SK-N-SH (cell line): ENCODE measurements at regions not wholly inside any gene's neighbourhood (a gene's known extent, or its start where the extent isn't known, plus 50 kb on each side); places are given as distances from the start of the nearest gene placed in this dataset.

Experiments used
- CTCF ChIA-PET: fragments of 300-600, 350-600 bp; formaldehyde crosslinking; extraction: SDS; loops from one replicate; lab custom pipeline; 2021; lab: Yijun Ruan, JAX
- POLR2A ChIA-PET: fragments of 350-600 bp; sonication (Branson Sonifier 250); formaldehyde crosslinking; extraction: SDS; loops from one replicate; lab custom pipeline; 2020; ENCODE audit warnings: antibody characterized with exemption, inconsistent platforms; lab: Yijun Ruan, JAX
- DNase-seq: peaks from one replicate; pipeline ENCODE4 v3.0.0; 2012
- H2AFZ ChIP-seq: fragments of 200-600 bp; sonication (generic); 2 replicates; pipeline ENCODE4 v1.8.1; 2016; ENCODE audit warnings: antibody characterized with exemption, mild to moderate bottlenecking, low read depth
- H3F3A ChIP-seq: fragments of 200-600 bp; sonication (generic); replicated peaks from 2 replicates; pipeline ENCODE3; 2016; ENCODE audit warnings: antibody characterized with exemption, mild to moderate bottlenecking; ENCODE audit not compliant: insufficient read depth
- H3K27ac ChIP-seq, 2 experiments: fragments of 200-500 bp in 1 of 2; fragments of 200-600 bp in 1 of 2; sonication (Bioruptor generic) in 1 of 2; sonication (generic), shearing (Covaris generic) in 1 of 2; 2 replicates each; pipeline versions ENCODE4 v1.5.1 to v1.6.1; 2014 to 2016; ENCODE audit warnings: low read depth in 2 of 2, inconsistent platforms in 1 of 2, low read length in 1 of 2, mild to moderate bottlenecking in 1 of 2, mixed read lengths in 1 of 2
- H3K27me3 ChIP-seq: fragments of 200-600 bp; sonication (generic), shearing (Covaris generic); 2 replicates; pipeline ENCODE4 v1.6.1; 2016; ENCODE audit warnings: mixed run types; ENCODE audit not compliant: insufficient read depth
- H3K36me3 ChIP-seq, 2 experiments: fragments of 200-500 bp in 1 of 2; fragments of 200-600 bp in 1 of 2; sonication (Bioruptor generic) in 1 of 2; sonication (generic) in 1 of 2; replicated peaks in 1 of 2; 2 replicates each; pipeline versions ENCODE3 to v1.5.1; 2014 to 2016; ENCODE audit warnings: low read length in 1 of 2, mild to moderate bottlenecking in 1 of 2; ENCODE audit not compliant: insufficient read depth in 2 of 2, control insufficient read depth in 1 of 2
- H3K4me1 ChIP-seq, 2 experiments: fragments of 200-500 bp in 1 of 2; fragments of 200-600 bp in 1 of 2; sonication (Bioruptor generic) in 1 of 2; sonication (generic), shearing (Covaris generic) in 1 of 2; 2 replicates each; pipeline versions ENCODE4 v1.5.1 to v1.6.1; 2014 to 2016; ENCODE audit warnings: low read depth in 1 of 2, low read length in 1 of 2, mixed run types in 1 of 2; ENCODE audit not compliant: insufficient read depth in 2 of 2, control insufficient read depth in 1 of 2
- H3K4me2 ChIP-seq: fragments of 200-600 bp; sonication (generic), shearing (Covaris generic); 2 replicates; pipeline ENCODE4 v1.6.1; 2017; ENCODE audit warnings: mixed run types
- H3K4me3 ChIP-seq, 2 experiments: fragments of 200-500 bp in 1 of 2; fragments of 200-600 bp in 1 of 2; sonication (Bioruptor generic) in 1 of 2; sonication (generic), shearing (Covaris generic) in 1 of 2; 2 replicates each; pipeline versions ENCODE4 v1.5.1 to v1.8.1; 2014 to 2016; ENCODE audit warnings: low read depth in 2 of 2, inconsistent platforms in 1 of 2, low read length in 1 of 2, mild to moderate bottlenecking in 1 of 2, mixed read lengths in 1 of 2, moderate library complexity in 1 of 2
- H3K79me2 ChIP-seq: fragments of 200-600 bp; sonication (generic); 2 replicates; pipeline ENCODE4 v1.8.1; 2017; ENCODE audit warnings: mild to moderate bottlenecking; ENCODE audit not compliant: insufficient read depth
- H3K9ac ChIP-seq: fragments of 200-600 bp; sonication (generic); 2 replicates; pipeline ENCODE4 v1.6.1; 2017; ENCODE audit warnings: mixed run types
- H3K9me2 ChIP-seq: fragments of 200-600 bp; sonication (generic); 2 replicates; pipeline ENCODE4 v1.6.1; 2017; ENCODE audit warnings: mixed run types
- H3K9me3 ChIP-seq: fragments of 200-600 bp; sonication (generic); 2 replicates; pipeline ENCODE4 v1.6.1; 2017; ENCODE audit warnings: mixed run types, mild to moderate bottlenecking, moderate library complexity
- H4K20me1 ChIP-seq: fragments of 200-600 bp; sonication (generic); 2 replicates; pipeline ENCODE4 v1.6.1; 2017; ENCODE audit warnings: mild to moderate bottlenecking, mixed run types; ENCODE audit not compliant: insufficient read depth
- CHD2 ChIP-seq: fragments of 150-350 bp; IDR thresholded peaks from 2 replicates; pipeline ENCODE4 v1.6.1; 2018; ENCODE audit warnings: low read length; ENCODE audit not compliant: partially characterized antibody
- ELF1 ChIP-seq: IDR thresholded peaks from 2 replicates; pipeline ENCODE4 v1.4.0; 2012
- EP300 ChIP-seq, 2 experiments: IDR thresholded peaks; 2 replicates each; pipeline versions ENCODE4 v1.4.0 to v1.6.1; 2012; ENCODE audit warnings: borderline replicate concordance in 1 of 2, low read depth in 1 of 2, low read length in 1 of 2
- EZH2phosphoT487 ChIP-seq: fragments of 200-600 bp; sonication (generic); IDR thresholded peaks from 2 replicates; pipeline ENCODE4 v1.6.1; 2017; ENCODE audit warnings: low read depth, mixed run types, mild to moderate bottlenecking, antibody characterized with exemption, moderate library complexity, borderline replicate concordance
- FOSL2 ChIP-seq: IDR thresholded peaks from 2 replicates; pipeline ENCODE4 v1.4.0; 2012; ENCODE audit warnings: low read depth, mild to moderate bottlenecking, moderate library complexity, borderline replicate concordance
- FOXJ3 ChIP-seq: sonication (generic); formaldehyde crosslinking; IDR thresholded peaks from 2 replicates; pipeline ENCODE4 v1.5.1; 2020; ENCODE audit warnings: mild to moderate bottlenecking, missing genetic modification reagents
- FOXM1 ChIP-seq: IDR thresholded peaks from 2 replicates; pipeline ENCODE4 v1.4.0; 2012; ENCODE audit warnings: low read depth, mild to moderate bottlenecking
- JUND ChIP-seq: IDR thresholded peaks from 2 replicates; pipeline ENCODE4 v1.4.0; 2012
- MEF2A ChIP-seq: IDR thresholded peaks from 2 replicates; pipeline ENCODE4 v1.4.0; 2012; ENCODE audit warnings: low read depth, borderline replicate concordance
- NFIC ChIP-seq: IDR thresholded peaks from 2 replicates; pipeline ENCODE4 v1.4.0; 2012; ENCODE audit warnings: borderline replicate concordance
- NRF1 ChIP-seq: IDR thresholded peaks from 2 replicates; pipeline ENCODE4 v1.6.1; 2012; ENCODE audit warnings: low read depth, mild to moderate bottlenecking, low read length
- POLR2AphosphoS5 ChIP-seq: IDR thresholded peaks from 2 replicates; pipeline ENCODE4 v1.6.1; 2012; ENCODE audit warnings: low read depth, low read length
- RAD21 ChIP-seq: IDR thresholded peaks from 2 replicates; pipeline ENCODE4 v1.6.1; 2012; ENCODE audit warnings: mild to moderate bottlenecking, low read length
- RFX5 ChIP-seq: IDR thresholded peaks from 2 replicates; pipeline ENCODE4 v1.6.1; 2012; ENCODE audit warnings: mild to moderate bottlenecking, improper control_type of control experiment, low read length
- SIN3A ChIP-seq: IDR thresholded peaks from 2 replicates; pipeline ENCODE4 v1.6.1; 2012; ENCODE audit warnings: low read depth, mild to moderate bottlenecking, low read length, moderate library complexity, borderline replicate concordance
- TAF1 ChIP-seq: IDR thresholded peaks from 2 replicates; pipeline ENCODE4 v1.6.1; 2012; ENCODE audit warnings: low read depth, mild to moderate bottlenecking, low read length, moderate library complexity, borderline replicate concordance
- TCF12 ChIP-seq: IDR thresholded peaks from 2 replicates; pipeline ENCODE4 v1.4.0; 2012
- TEAD4 ChIP-seq: IDR thresholded peaks from 2 replicates; pipeline ENCODE4 v1.4.0; 2012; ENCODE audit warnings: mild to moderate bottlenecking, borderline replicate concordance; ENCODE audit not compliant: insufficient read depth
- YY1 ChIP-seq: IDR thresholded peaks from 2 replicates; pipeline ENCODE4 v1.4.0; 2012; ENCODE audit warnings: low read depth, mild to moderate bottlenecking
- WGBS: methylation state at CpG from one replicate; pipeline ENCODE4 v1.1.6; 2017; ENCODE audit warnings: low lambda C conversion rate; 5-methylcytosine and 5-hydroxymethylcytosine counted together
- TF ChIP-seq, protein P1 (sequence below): fragments of 150-350 bp; IDR thresholded peaks from 2 replicates; pipeline ENCODE4 v1.6.1; 2017; ENCODE audit warnings: antibody characterized with exemption, low read length, low read depth, borderline replicate concordance
- TF ChIP-seq, protein P2 (sequence below): IDR thresholded peaks from 2 replicates; pipeline ENCODE4; 2012
- TF ChIP-seq, protein P3 (sequence below): IDR thresholded peaks from 2 replicates; pipeline ENCODE4 v1.4.0; 2012; ENCODE audit warnings: low read depth
- TF ChIP-seq, protein P4 (sequence below): IDR thresholded peaks from 2 replicates; pipeline ENCODE4 v1.4.0; 2012; ENCODE audit warnings: low read depth, borderline replicate concordance
- TF ChIP-seq, protein P5 (sequence below): IDR thresholded peaks from 2 replicates; pipeline ENCODE4 v1.6.1; 2012; ENCODE audit warnings: mild to moderate bottlenecking, low read depth, low read length, moderate library complexity
- TF ChIP-seq, protein P6 (sequence below): fragments of 200-600 bp; sonication (generic); IDR thresholded peaks from 2 replicates; pipeline ENCODE4 v1.6.1; 2017; ENCODE audit warnings: antibody characterized with exemption, mild to moderate bottlenecking, moderate library complexity

DNA sequence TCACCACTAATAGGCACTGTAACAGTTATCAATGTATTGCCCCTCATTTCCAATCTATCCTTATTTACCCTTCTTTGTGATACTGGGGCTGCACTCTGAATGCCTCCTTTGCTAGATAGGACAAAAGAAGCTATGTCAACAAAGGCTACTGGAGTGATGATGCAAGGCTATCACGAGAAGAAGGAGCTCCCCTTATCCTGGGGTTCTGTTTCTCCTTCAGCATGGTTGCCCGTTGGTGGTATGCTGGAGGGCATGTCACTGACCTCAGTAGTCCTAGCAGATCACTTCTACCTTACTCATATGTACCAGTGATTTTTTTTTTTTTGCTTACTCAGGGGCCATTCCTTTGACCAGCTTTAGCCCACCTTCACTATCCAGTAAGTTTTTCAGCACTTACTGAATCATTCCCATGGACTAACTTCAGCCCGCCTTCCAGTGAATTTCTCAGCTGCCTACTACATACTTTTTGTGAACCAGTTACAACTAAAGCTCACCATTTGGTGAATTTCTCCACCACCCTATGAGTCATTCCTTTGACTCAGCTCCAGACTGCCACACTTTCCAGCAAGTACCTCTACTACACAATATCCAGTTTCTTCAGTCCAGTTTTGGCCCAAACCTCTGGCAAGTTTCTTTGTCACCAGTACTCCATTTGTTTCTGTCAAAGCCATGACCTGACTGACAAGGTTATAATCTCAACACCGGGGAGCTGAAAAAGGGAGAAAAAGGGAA, 944.5 kb downstream of the KCNT2 start:
- Histone ChIP-seq H3K4me3 (no peak overlapping the region), H3F3A (peaks cover 5% of the 10 kb centered on the region), H3K27ac (no peak overlapping the region), H3K36me3 (no peaks in the 10 kb centered on the region), H3K9ac (no peak overlapping the region), H3K4me1 (no peaks in the 10 kb centered on the region), H3K4me2 (no peak overlapping the region), H3K9me3 (no peaks in the 10 kb centered on the region), H3K79me2 (no peaks in the 10 kb centered on the region), H3K27me3 (no peaks in the 10 kb centered on the region), H2AFZ (no peak overlapping the region), H4K20me1 (no peaks in the 10 kb centered on the region), H3K9me2 (no peaks in the 10 kb centered on the region)
- DNase-seq: no peak
- ChIA-PET CTCF (no interaction called here), POLR2A (no interaction called here)
- 62% methylated on average over 4 of the region's 4 CpGs for WGBS
- TF ChIP-seq TCF12 (peak; percentile 41; the same call in 1 of the 2 replicates), YY1 (no peak), TAF1 (no peak), NFIC (peak; percentile 49), FOSL2 (peak; percentile 82; the same call in 1 of the 2 replicates), FOXM1 (no peak), POLR2AphosphoS5 (no peak), ELF1 (no peak), EP300 (IDR thresholded peaks at IDR 0.05; ENCODE audit: borderline replicate concordance in 1 of 2, low read depth in 1 of 2, low read length in 1 of 2) (no peak), FOXJ3 (CRISPR knock-in tag) (no peak), NRF1 (no peak), RAD21 (no peak), RFX5 (no peak), TEAD4 (no peak), MEF2A (no peak), EZH2phosphoT487 (no peak), CHD2 (no peak), SIN3A (no peak), JUND (peak; percentile 60; the same call in 1 of the 2 replicates)
- TF ChIP-seq, protein P1, sequence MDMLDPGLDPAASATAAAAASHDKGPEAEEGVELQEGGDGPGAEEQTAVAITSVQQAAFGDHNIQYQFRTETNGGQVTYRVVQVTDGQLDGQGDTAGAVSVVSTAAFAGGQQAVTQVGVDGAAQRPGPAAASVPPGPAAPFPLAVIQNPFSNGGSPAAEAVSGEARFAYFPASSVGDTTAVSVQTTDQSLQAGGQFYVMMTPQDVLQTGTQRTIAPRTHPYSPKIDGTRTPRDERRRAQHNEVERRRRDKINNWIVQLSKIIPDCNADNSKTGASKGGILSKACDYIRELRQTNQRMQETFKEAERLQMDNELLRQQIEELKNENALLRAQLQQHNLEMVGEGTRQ: no peak
- TF ChIP-seq, protein P2, sequence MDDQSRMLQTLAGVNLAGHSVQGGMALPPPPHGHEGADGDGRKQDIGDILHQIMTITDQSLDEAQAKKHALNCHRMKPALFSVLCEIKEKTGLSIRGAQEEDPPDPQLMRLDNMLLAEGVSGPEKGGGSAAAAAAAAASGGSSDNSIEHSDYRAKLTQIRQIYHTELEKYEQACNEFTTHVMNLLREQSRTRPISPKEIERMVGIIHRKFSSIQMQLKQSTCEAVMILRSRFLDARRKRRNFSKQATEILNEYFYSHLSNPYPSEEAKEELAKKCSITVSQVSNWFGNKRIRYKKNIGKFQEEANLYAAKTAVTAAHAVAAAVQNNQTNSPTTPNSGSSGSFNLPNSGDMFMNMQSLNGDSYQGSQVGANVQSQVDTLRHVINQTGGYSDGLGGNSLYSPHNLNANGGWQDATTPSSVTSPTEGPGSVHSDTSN: peak; percentile 36
- TF ChIP-seq, protein P3, sequence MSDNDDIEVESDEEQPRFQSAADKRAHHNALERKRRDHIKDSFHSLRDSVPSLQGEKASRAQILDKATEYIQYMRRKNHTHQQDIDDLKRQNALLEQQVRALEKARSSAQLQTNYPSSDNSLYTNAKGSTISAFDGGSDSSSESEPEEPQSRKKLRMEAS: no peak
- TF ChIP-seq, protein P4, sequence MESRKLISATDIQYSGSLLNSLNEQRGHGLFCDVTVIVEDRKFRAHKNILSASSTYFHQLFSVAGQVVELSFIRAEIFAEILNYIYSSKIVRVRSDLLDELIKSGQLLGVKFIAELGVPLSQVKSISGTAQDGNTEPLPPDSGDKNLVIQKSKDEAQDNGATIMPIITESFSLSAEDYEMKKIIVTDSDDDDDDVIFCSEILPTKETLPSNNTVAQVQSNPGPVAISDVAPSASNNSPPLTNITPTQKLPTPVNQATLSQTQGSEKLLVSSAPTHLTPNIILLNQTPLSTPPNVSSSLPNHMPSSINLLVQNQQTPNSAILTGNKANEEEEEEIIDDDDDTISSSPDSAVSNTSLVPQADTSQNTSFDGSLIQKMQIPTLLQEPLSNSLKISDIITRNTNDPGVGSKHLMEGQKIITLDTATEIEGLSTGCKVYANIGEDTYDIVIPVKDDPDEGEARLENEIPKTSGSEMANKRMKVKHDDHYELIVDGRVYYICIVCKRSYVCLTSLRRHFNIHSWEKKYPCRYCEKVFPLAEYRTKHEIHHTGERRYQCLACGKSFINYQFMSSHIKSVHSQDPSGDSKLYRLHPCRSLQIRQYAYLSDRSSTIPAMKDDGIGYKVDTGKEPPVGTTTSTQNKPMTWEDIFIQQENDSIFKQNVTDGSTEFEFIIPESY: no peak
- TF ChIP-seq, protein P5, sequence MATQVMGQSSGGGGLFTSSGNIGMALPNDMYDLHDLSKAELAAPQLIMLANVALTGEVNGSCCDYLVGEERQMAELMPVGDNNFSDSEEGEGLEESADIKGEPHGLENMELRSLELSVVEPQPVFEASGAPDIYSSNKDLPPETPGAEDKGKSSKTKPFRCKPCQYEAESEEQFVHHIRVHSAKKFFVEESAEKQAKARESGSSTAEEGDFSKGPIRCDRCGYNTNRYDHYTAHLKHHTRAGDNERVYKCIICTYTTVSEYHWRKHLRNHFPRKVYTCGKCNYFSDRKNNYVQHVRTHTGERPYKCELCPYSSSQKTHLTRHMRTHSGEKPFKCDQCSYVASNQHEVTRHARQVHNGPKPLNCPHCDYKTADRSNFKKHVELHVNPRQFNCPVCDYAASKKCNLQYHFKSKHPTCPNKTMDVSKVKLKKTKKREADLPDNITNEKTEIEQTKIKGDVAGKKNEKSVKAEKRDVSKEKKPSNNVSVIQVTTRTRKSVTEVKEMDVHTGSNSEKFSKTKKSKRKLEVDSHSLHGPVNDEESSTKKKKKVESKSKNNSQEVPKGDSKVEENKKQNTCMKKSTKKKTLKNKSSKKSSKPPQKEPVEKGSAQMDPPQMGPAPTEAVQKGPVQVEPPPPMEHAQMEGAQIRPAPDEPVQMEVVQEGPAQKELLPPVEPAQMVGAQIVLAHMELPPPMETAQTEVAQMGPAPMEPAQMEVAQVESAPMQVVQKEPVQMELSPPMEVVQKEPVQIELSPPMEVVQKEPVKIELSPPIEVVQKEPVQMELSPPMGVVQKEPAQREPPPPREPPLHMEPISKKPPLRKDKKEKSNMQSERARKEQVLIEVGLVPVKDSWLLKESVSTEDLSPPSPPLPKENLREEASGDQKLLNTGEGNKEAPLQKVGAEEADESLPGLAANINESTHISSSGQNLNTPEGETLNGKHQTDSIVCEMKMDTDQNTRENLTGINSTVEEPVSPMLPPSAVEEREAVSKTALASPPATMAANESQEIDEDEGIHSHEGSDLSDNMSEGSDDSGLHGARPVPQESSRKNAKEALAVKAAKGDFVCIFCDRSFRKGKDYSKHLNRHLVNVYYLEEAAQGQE: no peak
- TF ChIP-seq, protein P6, sequence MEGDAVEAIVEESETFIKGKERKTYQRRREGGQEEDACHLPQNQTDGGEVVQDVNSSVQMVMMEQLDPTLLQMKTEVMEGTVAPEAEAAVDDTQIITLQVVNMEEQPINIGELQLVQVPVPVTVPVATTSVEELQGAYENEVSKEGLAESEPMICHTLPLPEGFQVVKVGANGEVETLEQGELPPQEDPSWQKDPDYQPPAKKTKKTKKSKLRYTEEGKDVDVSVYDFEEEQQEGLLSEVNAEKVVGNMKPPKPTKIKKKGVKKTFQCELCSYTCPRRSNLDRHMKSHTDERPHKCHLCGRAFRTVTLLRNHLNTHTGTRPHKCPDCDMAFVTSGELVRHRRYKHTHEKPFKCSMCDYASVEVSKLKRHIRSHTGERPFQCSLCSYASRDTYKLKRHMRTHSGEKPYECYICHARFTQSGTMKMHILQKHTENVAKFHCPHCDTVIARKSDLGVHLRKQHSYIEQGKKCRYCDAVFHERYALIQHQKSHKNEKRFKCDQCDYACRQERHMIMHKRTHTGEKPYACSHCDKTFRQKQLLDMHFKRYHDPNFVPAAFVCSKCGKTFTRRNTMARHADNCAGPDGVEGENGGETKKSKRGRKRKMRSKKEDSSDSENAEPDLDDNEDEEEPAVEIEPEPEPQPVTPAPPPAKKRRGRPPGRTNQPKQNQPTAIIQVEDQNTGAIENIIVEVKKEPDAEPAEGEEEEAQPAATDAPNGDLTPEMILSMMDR: no peak
